ENCODE measurements at regions not wholly inside any gene's neighbourhood (a gene's known extent, or its start where the extent isn't known, plus 50 kb on each side); places are given as distances from the start of the nearest gene placed in this dataset.
"Not testable (repeated sequence)": the region's sequence is repeated elsewhere in the genome, so short reads cannot be mapped to it uniquely, and the experiment has no call there.

DNA sequence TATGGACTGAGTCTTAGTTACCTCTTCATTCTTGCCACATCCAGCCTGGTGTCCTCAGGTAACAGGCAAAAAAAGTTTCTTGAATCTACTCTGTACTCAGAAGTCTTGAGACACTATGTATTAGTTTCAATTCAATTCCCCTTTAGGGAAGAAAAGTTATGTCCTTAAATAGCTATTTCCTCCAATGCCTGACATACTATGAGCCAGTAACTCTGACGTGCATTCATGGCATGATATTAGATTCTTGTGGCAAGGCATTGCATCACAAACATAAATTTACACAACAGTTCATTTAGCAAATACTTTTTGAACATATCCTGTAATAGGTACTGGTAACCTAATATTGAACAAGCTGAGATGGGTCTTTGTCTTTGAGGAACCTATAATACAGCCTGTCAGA, 109.3 kb upstream of the FOXB1 start:
- DNase-seq = no peak

DNA sequence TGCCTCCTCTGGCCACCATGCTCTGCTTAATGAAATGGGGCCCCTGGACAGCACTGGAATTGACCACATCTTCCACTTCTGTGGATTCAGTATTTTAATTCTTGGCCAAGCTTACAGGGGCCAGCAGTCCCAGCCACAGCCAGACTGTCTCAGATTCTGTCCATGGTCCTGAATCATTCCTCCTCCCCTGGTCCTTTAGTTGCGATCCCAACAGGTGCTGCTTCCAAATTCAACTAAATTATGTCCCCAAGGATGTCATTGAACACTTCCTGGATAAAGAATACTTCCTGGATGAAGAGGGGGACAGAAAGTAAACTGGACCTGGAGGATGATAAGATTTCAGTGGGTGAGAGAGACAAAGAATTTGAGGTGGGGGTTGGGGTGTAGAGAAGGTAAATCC, 111.1 kb upstream of the FOXB1 start:
- no peak for DNase-seq

DNA sequence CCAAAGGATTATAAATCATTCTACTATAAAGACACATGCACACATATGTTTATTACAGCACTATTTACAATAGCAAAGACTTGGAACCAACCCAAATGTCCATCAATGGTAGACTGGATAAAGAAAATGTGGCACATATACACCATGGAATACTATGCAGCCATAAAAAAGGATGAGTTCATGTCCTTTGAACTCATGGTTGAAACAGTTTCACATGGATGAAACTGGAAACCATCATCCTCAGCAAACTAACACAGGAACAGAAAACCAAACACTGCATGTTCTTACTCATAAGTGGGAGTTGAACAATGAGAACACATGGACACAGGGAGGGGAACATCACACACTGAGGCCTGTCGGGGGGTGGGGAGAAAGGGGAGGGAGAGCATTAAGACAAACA, 116.2 kb upstream of the FOXB1 start:
- not testable (repeated sequence) for DNase-seq

DNA sequence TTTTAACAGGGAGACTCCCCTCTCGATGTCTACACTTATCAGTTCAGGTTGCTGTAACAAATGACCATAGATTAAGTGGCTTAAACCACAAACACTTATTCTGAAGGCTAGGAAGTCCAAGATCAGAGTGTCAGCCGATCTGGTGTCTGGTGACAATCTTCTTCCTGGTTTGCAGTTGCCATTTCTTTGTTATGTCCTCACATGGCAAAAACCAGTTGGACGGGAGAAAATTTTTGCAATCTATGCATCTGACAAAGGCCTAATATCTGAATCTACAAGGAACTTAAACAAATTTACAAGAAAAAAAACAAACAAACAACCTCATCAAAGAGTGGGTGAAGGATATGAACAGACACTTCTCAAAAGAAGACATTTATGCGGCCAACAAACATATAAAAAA, 116.9 kb upstream of the FOXB1 start:
- no peak for DNase-seq

DNA sequence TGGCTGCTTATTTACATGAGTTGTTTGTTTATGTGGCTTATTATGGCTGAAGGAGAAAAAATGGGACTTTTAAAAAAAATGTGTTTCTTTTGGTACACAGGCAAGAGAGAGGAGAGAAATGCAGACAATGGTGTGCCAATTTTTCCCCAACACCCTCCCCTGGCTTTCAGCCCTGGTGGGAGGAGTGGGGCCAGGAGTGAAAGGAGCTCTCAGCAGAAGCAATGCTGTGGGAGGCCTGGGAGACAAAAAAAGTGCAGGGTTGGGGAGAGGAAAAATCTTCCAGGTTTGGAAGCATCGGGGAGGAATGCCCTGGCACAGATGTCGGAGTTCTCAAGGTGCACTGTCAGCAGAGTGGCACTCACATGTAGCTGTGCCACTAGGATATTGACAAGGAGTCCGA, 117.7 kb upstream of the FOXB1 start:
- DNase-seq = no peak

DNA sequence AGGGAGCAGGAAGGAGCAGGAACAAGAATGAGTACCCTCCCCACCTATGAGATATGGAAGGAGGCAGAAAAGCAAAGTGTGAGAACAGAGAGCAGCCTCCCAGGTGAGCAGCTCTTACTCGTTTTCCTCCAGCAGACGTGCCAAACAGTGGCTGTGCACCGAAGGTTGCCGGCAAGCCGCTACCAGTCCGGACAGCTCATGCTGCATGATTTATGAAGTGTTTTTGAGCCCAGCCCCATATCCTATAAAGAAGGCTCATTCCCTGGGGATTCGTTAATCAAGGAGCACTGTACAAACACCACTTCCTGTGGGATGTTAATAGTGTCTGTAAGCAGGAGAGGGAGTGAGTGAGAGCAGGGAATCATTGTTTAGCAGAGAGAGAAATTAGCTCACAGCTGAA, 118.3 kb upstream of the FOXB1 start:
- DNase-seq = no peak

DNA sequence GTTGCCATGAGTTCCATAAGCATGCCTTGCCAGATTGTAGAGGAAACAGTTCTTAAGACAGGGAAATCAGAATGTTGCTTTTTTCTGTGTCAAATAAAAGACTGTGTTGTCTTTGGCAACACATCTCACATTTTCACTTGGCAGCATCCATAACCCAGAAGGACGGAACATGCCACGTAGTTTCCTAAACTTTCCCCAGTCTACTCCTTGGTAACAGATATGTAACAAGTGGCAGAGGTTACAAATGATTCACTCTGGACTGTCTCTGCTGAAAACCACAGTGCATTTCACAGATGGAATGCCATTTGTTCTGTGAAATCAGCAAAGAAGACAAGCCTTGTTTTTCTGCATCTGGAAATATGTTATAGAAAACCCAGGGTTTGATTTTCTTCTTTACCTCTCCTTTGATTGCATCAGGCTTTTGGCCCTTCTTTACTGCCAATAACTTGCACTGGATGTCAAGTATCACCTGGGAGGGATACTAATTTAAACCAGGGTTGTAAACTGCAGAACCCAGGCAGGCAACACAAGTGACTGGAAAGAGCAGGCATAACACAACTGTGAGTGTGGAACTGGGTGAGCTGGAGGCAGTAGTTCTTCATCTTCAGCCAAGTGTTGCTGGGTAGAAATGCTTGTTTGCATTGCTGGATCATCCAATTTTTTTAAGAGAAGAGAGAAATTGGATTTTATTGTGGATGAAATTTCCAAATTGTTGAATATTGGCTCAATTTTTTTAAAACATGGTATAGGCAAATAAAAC, 124.4 kb upstream of the FOXB1 start:
- DNase-seq = no peak

DNA sequence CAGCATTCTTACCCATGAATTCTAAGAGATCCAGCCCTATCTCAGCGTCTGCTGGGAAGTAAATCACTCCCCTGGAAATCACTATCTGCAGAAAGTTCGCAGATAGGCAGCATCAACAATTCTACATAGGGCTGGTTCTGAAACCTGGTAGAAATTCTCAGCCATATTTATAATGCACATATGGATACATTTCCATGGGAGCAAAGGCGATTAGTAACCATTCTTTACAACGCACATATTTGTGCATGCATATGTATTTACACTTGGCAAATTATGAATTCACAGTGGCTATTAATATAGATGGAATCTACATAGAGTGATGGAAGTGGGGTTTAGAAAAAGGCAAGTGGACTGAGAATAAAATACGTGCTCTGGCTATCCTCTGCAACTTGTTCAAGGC, 128.0 kb upstream of the FOXB1 start:
- no peak for DNase-seq

DNA sequence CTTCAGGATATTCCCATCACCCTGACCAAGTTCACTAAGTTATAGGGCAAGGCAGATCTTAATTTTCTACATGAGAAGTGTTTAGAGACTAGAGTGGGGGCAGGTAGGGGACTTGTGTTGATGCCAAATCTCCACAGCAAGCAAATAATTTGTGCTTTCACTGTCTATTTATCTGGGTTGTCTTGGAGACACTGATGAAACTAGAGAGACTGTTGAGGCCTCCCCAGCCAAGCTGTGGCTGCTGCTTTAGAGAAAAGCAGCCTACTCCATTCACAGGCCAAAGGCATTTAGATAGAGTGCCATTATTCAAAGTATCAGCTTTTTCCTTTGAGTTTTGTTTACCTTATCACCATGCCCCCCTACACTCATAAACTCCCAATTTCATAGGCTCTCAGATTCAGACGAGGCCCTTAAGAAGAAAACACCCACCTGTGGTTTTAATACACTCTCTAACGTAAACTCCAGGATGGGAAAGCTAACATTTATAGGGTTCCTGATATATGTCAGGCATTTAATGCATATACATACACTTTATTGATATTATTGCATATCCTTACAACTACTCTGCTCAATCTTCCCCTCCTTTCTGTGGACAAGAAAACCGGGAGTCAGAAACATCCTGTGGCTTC, 130.4 kb upstream of the FOXB1 start:
- no peak for DNase-seq

DNA sequence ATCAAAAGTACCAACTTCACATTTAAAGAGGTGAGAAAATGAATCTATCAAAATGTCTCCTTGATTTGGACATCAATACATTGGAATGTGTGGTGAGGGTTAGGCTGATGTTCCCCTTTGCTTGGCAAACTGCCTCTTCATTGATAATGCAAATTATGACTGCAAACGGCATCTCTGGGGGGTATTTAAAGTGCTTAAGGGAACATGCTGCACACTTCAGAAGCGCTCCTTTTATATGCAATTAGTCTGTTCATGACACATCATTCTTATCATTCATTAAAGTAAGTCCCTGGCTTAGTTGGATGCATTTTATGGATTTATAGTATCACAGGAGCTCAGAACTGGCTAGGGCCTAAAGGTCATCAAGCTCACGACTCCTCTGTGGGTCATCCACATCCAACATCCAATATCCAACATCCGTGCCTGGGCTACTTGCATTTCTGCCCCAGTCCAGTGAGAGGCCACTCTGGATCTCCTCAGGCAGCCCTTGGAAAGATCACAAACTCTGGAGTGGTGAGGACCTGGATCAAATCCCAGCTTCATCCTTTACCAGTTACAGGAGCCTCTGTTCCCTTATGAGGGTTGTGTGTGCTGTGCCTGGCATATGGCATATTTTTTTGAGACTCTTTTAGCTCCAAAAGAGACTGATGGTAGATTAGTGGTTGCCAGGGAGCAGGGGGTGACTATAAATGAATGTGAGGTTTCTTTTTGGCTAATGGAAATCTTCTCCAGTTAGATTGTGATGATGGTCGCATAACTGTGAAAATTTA, 136.8 kb upstream of the FOXB1 start:
- DNase-seq = no peak

DNA sequence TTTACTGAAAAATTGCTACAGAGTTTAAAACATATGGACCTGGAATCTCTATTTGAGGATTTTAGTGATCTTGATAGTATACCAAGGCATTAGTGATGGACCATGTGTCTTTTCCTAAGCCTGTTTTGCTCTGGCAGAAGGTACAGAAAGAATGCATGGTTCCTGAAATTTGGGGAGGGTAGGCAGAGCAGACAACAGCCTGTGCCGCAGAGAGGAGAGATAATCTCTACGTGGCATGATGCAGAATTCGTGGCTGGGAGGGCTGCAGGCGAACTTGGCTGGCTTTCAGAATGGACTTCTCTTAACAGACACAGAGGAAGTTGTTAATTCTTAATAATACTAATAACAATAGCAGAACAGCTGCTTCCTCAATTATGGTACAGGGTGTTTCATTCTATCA, 137.5 kb upstream of the FOXB1 start:
- no peak for DNase-seq

DNA sequence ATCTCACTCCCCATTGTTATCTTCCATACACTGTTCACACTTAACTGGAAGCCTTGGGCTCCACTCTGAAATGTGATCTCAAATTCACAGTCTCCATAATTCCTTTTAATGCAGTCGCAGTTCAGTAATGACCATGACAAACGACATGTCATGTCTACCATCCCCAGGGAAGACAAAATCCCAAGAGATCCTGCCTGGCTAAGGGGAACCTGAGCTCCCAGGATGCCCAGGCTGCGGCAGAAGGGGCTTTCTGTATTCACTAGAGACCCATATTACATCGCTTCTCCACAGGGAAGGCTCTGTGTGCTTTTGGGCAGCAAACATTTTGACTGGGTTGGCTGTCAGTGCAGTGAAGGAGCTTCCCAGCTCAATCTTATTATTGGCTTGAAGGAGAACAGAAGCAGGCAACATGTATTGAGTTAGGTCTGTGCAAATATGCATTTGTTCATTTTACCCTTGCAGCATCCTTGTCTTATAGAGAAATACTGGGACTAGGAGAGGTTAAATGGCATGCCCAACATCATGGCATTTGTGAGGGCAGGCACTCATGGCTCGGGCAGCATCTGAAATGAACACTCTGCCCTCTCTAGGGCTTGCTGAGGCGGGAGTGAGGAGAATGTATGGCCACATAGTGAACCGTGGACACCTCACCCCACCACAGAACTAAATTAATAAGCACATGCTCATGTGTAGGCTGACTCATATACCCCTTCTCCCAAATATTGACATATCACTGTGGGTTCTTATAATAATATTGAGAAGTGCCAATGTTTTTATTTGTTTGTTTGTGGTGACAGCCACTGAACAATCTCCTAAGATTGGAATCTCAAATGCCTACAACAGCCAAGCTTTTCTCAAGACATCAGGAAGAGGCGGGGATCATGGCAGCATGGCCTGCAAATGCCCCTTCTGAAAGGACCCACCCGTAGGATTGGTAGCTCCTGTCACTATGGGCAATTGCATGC, 141.6 kb upstream of the FOXB1 start:
- no peak for DNase-seq

DNA sequence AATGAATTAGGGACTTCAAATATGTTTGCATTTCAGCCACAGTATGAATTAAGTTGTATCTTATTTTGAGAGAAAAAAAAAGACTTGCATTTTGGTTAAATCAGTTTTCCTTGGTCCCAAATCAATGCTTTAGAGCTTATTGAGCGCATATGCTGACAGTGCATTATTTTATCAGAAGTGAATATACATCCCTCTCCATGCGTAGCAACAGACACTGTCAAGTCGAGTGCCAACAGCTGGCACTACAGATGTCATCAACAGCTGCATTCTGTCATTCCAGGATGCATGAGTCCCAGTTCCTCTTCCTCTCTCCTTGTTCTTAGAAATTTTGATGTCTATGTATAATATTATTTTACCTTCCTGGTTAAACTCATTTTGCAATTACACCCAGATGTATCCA, 156.1 kb upstream of the FOXB1 start:
- no peak for DNase-seq

DNA sequence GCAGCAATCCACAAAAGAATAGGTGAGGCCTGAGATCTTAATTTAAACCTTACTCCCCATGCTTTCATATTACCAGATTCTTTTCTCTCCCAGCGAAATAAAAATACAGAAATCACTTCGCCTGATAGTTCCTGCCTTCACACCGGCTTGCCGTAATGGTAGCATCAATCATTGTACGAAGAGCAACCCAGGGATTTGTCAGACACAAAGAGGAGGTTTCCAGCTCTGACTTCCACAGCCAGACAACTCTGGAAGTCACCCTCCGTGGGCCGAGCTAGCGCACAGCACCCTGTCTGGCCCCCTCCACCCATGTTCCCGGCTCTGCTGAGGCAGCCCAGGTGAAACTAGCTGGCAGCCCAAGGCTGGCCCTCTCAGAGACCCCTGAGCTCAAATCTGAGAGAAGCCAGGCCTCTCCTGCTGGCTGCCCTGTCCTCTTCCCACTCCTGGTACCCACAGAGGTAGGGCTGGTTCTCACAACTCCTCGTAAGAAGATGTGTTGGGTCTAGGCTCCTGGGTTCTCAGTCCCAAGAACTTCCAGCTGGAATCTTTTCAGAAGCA, 156.9 kb upstream of the BNIP2 start:
- DNase-seq = no peak

DNA sequence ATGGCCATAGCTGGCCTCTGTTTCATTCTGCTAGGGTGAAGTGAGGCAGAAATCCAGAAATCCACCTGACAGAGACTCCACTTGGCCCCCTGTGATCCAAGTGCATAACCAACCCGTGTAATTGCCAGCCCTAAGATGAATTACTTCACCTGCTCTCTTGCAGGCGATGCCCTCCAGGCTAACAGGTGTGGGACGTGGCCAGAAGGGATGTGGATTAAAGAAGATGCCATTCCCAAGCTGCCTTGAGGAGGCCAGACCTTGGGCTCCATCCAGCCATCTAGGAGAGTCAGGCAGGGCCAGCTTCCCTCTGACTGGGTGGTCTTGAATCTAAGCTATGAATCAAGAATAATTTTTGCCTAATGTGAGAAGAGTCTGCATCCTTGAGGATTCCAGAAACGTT, 154.5 kb upstream of the BNIP2 start:
- no peak for DNase-seq

DNA sequence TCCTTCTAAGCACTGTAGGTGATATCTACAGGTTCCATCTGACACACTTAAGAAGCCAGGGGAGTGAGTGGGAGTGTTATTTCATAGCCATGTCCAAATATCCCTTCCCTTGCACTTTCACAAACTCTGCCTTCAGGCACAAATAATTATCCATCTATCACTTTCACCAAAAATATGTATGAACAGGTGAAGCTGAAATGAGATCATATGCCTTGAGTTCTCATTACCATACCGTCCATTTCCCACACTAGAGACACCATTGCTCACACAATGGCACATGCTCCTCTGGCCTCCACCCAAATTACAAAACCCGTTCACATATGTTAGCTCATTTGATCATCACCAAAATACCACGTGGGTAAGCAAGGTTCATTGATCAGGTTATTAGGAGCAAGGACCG, 151.9 kb upstream of the BNIP2 start:
- no peak for DNase-seq

DNA sequence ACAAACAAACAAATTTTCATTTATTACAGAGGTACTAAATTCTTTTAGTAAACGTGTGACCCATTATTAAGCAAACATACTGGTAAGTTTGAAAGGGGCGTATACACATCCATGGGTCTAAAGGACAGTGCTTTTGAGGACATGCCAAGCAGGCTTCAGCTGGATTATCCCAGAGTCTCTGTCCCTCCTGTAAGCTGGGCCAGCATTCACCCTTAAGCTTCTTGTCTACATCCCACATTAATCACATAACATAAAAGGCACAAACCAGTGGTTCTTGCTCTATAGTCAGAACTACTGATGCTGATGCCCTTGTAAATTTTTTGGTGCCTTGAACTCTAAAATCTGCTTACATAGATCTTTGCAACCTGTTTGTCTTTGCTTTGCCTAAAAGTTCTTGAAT, 150.8 kb upstream of the BNIP2 start:
- no peak for DNase-seq

DNA sequence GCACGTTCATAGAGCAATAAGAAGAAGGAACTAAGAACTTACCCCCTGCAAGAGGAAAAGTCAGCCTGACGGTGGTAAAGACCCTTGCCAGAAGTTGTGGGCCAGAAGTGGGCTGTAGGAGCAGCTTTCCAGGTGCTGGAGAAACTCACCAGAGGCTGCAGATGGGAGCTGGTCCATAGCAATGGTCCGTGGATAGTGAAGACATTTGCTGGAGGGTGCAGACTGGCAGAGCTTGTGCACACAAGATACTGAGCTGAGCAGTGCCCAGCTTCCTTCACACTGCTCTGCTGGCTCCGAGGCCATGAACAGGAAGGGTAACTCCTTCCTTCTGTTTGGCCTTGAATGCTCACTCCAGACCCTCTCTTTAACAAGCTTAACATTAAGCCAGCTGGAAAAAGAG, 149.8 kb upstream of the BNIP2 start:
- no peak for DNase-seq

DNA sequence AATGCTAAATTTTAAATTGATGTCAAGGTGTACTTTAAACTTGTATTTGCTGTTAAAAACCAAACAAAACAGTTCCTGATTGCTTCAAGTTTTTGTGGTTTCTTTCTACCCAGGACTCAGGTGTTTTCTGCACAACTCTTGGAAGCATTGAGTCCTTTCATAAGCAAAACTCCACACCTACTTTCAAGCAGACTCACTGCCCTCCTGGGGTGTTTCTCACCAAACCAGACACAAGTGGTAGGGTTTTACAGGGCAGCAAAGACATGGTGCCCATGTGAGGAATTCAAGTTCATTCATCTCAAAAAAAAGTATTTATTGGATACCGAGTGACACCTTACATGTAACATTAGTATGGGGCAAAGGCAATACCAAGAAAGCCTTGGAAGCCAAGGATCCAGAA, 146.7 kb upstream of the BNIP2 start:
- no peak for DNase-seq

DNA sequence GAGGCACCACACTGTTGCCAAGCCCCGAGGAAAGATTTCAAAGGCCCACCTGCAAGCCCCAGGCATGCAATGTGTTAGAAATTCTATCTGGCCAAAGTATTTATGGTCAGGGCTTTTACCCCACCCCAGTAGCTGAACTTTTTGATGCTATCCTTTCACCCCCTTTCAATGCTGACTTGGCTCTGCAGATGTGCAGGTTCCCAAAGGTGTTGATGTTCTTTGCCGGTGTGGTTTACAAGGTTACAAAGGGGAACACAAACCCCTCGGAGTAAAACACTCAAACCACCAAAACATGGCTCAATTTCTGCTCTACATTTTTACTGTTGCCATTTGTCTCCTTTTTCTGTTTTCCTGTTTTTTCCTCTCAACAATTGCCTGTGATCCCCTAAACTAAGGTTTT, 145.4 kb upstream of the BNIP2 start:
- no peak for DNase-seq

DNA sequence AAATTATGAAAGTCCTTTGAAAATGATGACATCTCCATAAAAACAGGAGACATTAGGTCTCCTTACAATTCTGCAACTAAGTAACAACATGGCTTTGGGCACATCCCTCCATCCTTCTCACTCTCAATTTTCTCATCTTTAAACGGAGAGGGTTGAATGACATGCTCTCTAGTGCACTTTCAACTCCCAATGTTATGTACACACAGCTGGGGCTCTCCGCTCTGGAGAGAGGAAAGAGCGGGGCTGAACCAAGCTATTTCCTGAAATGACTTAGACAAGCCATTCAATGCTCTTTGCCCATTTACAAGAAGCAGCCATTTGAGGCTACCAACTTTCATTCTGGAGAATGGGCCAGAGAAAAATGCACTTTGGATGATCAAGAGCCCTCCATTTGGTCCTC, 144.2 kb upstream of the BNIP2 start:
- DNase-seq = no peak

DNA sequence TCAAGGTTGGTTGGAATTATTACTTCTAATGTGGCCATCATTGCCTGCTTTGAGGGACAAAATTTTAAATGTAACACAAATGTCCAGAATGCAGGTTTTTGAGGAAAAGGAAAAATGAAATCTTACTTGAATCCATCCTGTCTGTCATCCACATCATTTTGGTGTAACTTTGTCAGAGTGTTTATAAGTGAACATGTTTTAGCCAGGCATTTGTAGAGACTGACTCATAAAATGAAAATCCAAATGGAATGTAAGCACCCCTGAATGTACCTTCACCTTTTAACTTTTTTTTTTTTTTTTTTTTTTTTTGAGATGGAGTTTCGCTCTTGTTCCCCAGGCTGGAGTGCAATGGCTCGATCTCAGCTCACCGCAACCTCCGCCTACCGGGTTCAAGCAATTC, 141.8 kb upstream of the BNIP2 start:
- no peak for DNase-seq

DNA sequence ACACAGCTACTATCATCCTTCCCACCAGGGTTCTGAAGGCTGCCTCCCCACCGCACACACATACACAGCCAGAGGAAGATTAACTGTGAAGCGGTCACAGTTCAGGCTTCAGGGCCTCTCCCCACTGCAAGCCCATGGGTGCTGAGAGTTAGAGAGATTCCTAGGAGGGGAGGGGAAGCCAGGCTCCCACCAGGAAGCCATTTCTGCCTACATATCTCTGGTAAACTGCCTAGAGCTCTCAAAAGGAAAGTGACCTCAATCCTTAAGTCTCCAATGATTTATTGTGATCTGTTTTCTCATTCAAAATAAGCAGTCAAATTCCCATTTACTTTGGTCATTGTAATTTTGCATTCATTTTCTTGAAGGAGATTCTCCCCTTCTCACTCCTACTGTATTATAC, 141.0 kb upstream of the BNIP2 start:
- DNase-seq = no peak
